Tibial nerve (tissue), 4 donors: ENCODE measurements at regions not wholly inside any gene's neighbourhood (a gene's known extent, or its start where the extent isn't known, plus 50 kb on each side); places are given as distances from the start of the nearest gene placed in this dataset.

Experiments
- DNase-seq, 2 donors: peaks; one replicate each; pipeline ENCODE4 v3.0.0-alpha.2; 2019; ENCODE audit warnings: low spot score in 2 of 2
- H3K27ac ChIP-seq, 4 donors: fragments of 200-600 bp; sonication (generic) in 3 of 4; one replicate each; pipeline ENCODE4 v1.5.1; 2017 to 2019; ENCODE audit warnings: mild to moderate bottlenecking in 1 of 4
- H3K27me3 ChIP-seq, 2 donors: fragments of 200-600 bp; sonication (generic) in 1 of 2; one replicate each; pipeline versions ENCODE4 v1.5.1 to v1.6.0; 2017 to 2019
- H3K36me3 ChIP-seq, 3 donors: fragments of 200-600 bp; sonication (generic); one replicate each; pipeline ENCODE4 v1.5.1; 2018 to 2019
- H3K4me1 ChIP-seq, 4 donors: fragments of 200-600 bp; sonication (generic) in 3 of 4; one replicate each; pipeline ENCODE4 v1.5.1; 2017 to 2019
- H3K4me3 ChIP-seq, 4 donors: fragments of 200-600 bp; sonication (generic) in 3 of 4; one replicate each; pipeline ENCODE4 v1.5.1; 2017 to 2019; ENCODE audit warnings: mild to moderate bottlenecking in 1 of 4, moderate library complexity in 1 of 4
- H3K9me3 ChIP-seq, 4 donors: fragments of 200-600 bp; sonication (generic) in 3 of 4; one replicate each; pipeline ENCODE4 v1.5.1; 2017 to 2019
- CTCF ChIP-seq, 5 experiments: fragments of 200-600 bp in 3 of 5; fragments of 450-650 bp in 2 of 5; sonication (generic) in 3 of 5; IDR thresholded peaks; one replicate each; pipeline ENCODE4 v1.5.1; 2016 to 2019; ENCODE audit warnings: antibody characterized with exemption in 5 of 5, mild to moderate bottlenecking in 3 of 5, moderate library complexity in 2 of 5
- EP300 ChIP-seq, 2 donors: sonication (generic); formaldehyde crosslinking; IDR thresholded peaks; one replicate each; pipeline ENCODE4 v1.6.1; 2017; ENCODE audit warnings: antibody characterized with exemption in 2 of 2, mild to moderate bottlenecking in 1 of 2
- POLR2A ChIP-seq, 2 donors: fragments of 450-650 bp; IDR thresholded peaks; one replicate each; pipeline ENCODE4 v1.6.1; 2017; ENCODE audit warnings: antibody characterized with exemption in 2 of 2, mild to moderate bottlenecking in 2 of 2, moderate library complexity in 2 of 2
- WGBS, 2 donors: methylation state at CpG; one replicate each; pipeline ENCODE4 v1.1.5; 2018; 5-methylcytosine and 5-hydroxymethylcytosine counted together

- 83 to 86% methylated on average over 1 of the region's 1 CpG for WGBS, 2 donors
- no peaks in the 10 kb centered on the region for H3K9me3 ChIP-seq
- TF ChIP-seq CTCF (IDR thresholded peaks at IDR 0.05) (no peak), EP300 (IDR thresholded peaks at IDR 0.05) (no peak)
- H3K27me3 ChIP-seq, result no peaks in the 10 kb centered on the region
- no peaks in the 10 kb centered on the region for H3K36me3 ChIP-seq
- no peak for DNase-seq
- no peak overlapping the region for H3K27ac ChIP-seq
- H3K4me3 ChIP-seq, result no peak overlapping the region
- no peaks in the 10 kb centered on the region for H3K4me1 ChIP-seq
These were observed 582.7 kb upstream of the POT1 start for GRCh38 chr7:125512373-125512772.

- H3K9me3 ChIP-seq, result no peaks in the 10 kb centered on the region
- no peaks in the 10 kb centered on the region for H3K4me1 ChIP-seq
- 89 to 96% methylated on average over 5 of the region's 5 CpGs for WGBS, 2 donors
- H3K27me3 ChIP-seq, result no peaks in the 10 kb centered on the region
- no peak for TF ChIP-seq EP300 (IDR thresholded peaks at IDR 0.05)
- TF ChIP-seq CTCF (IDR thresholded peaks at IDR 0.05), result no peak
- TF ChIP-seq POLR2A (IDR thresholded peaks at IDR 0.05), result no peak
- no peak for DNase-seq
- H3K36me3 ChIP-seq, result no peaks in the 10 kb centered on the region
- no peak overlapping the region for H3K27ac ChIP-seq
- H3K4me3 ChIP-seq, result no peak overlapping the region
These were observed 581.7 kb upstream of the POT1 start for GRCh38 chr7:125511310-125511709.

- Histone ChIP-seq H3K36me3 (no peaks in the 10 kb centered on the region), H3K27ac (no peak overlapping the region), H3K9me3 (peaks cover 0 to 2% (median 0%) of the 10 kb centered on the region in 4 donors), H3K27me3 (no peaks in the 10 kb centered on the region), H3K4me3 (no peak overlapping the region), H3K4me1 (no peaks in the 10 kb centered on the region)
- WGBS, 2 donors, result 61 to 69% methylated on average over 4 of the region's 4 CpGs
- DNase-seq, result no peak
- TF ChIP-seq POLR2A (IDR thresholded peaks at IDR 0.05), result no peak
These were observed 576.7 kb upstream of the POT1 start for GRCh38 chr7:125506331-125506730.

- Histone ChIP-seq H3K36me3 (no peaks in the 10 kb centered on the region), H3K27me3 (no peaks in the 10 kb centered on the region), H3K4me1 (no peaks in the 10 kb centered on the region), H3K9me3 (peaks cover 0 to 2% (median 0%) of the 10 kb centered on the region in 4 donors), H3K27ac (no peak overlapping the region), H3K4me3 (no peak overlapping the region)
- TF ChIP-seq EP300 (IDR thresholded peaks at IDR 0.05), result no peak
- TF ChIP-seq POLR2A (IDR thresholded peaks at IDR 0.05), result no peak
- no peak for TF ChIP-seq CTCF (IDR thresholded peaks at IDR 0.05)
- 89 to 98% methylated on average over 2 of the region's 2 CpGs for WGBS, 2 donors
- no peak for DNase-seq
These were observed 575.2 kb upstream of the POT1 start for GRCh38 chr7:125504848-125505247.

GRCh38 chr7:125495997-125496396, 566.4 kb upstream of the POT1 start:
- TF ChIP-seq CTCF (IDR thresholded peaks at IDR 0.05) (no peak), EP300 (IDR thresholded peaks at IDR 0.05) (no peak), POLR2A (IDR thresholded peaks at IDR 0.05) (no peak)
- Histone ChIP-seq H3K27ac (no peak overlapping the region), H3K4me3 (no peak overlapping the region), H3K4me1 (peaks cover 0 to 2% (median 0%) of the 10 kb centered on the region in 4 donors), H3K9me3 (no peaks in the 10 kb centered on the region), H3K36me3 (no peaks in the 10 kb centered on the region), H3K27me3 (no peaks in the 10 kb centered on the region)
- no peak for DNase-seq
- WGBS, 2 donors, result 86 to 88% methylated on average over 1 of the region's 1 CpG

GRCh38 chr7:125492521-125492920, 562.9 kb upstream of the POT1 start:
- Histone ChIP-seq H3K9me3 (no peaks in the 10 kb centered on the region), H3K4me1 (peaks cover 0 to 4% (median 0%) of the 10 kb centered on the region in 4 donors), H3K4me3 (no peak overlapping the region), H3K27me3 (no peaks in the 10 kb centered on the region), H3K27ac (no peak overlapping the region), H3K36me3 (no peaks in the 10 kb centered on the region)
- no peak for DNase-seq
- no peak for TF ChIP-seq EP300 (IDR thresholded peaks at IDR 0.05)
- no peak for TF ChIP-seq POLR2A (IDR thresholded peaks at IDR 0.05)
- TF ChIP-seq CTCF (IDR thresholded peaks at IDR 0.05), result no peak
- 59 to 73% methylated on average over 1 of the region's 1 CpG for WGBS, 2 donors
